ENCODE measurements at regions not wholly inside any gene's neighbourhood (a gene's known extent, or its start where the extent isn't known, plus 50 kb on each side); places are given as distances from the start of the nearest gene placed in this dataset.

GRCh38 chr15:38685686-38686339 lies 121.2 kb upstream of the RASGRP1 start (continued):
- TF ChIP-seq NR1H2 (CRISPR knock-in tag; IDR thresholded peaks at IDR 0.05) (no peak), IRF2 (CRISPR knock-in tag; IDR thresholded peaks at IDR 0.05; ENCODE audit: borderline replicate concordance, low read depth) (no peak), SOX15 (CRISPR knock-in tag; IDR thresholded peaks at IDR 0.05) (no peak)

- Mint-ChIP-seq H3K36me3 (no peaks in the 10 kb centered on the region), H3K4me1 (peaks cover 15% of the 10 kb centered on the region), H3K27me3 (ENCODE audit: low read depth) (no peaks in the 10 kb centered on the region), H3K4me3 (no peak overlapping the region), H3K27ac (no peak overlapping the region), H3K9me3 (no peaks in the 10 kb centered on the region)
- DNase-seq (ENCODE audit: low spot score) (no peak), ATAC-seq (no peak)
- CTCF ChIA-PET, result interaction anchor here (0.5 to 7.5 kb wide), 8 partner anchors 12 to 246 kb away, joined by 3 to 93 read pairs (median 5); partner anchors contain the start of gene RASGRP1
- POLR2A ChIA-PET, result interaction anchor here (1.0 kb wide), 1 partner anchor 13 kb away, joined by 4 read pairs; no protein-coding TSS in a partner anchor
- no peak for TF ChIP-seq ZNF416 (CRISPR knock-in tag; IDR thresholded peaks at IDR 0.05)
- no peak for TF ChIP-seq FOXP1 (CRISPR knock-in tag; IDR thresholded peaks at IDR 0.05; ENCODE audit: borderline replicate concordance)
- TF ChIP-seq RELA (CRISPR knock-in tag; IDR thresholded peaks at IDR 0.05; ENCODE audit: borderline replicate concordance), result no peak
Measured at GRCh38 chr15:38687340-38687739, 122.7 kb upstream of the RASGRP1 start.

- Mint-ChIP-seq H3K4me1 (peaks cover 15% of the 10 kb centered on the region), H3K4me3 (no peak overlapping the region), H3K27me3 (ENCODE audit: low read depth) (no peaks in the 10 kb centered on the region), H3K36me3 (no peaks in the 10 kb centered on the region), H3K9me3 (no peaks in the 10 kb centered on the region), H3K27ac (no peak overlapping the region)
- CTCF ChIA-PET, result interaction anchor here (0.5 to 7.5 kb wide), 8 partner anchors 11 to 247 kb away, joined by 3 to 93 read pairs (median 5); partner anchors contain the start of gene RASGRP1
- TF ChIP-seq E2F5 (CRISPR knock-in tag; IDR thresholded peaks at IDR 0.05) (no peak), TCF7 (CRISPR knock-in tag; IDR thresholded peaks at IDR 0.05; ENCODE audit: low read depth) (no peak), ZNF396 (CRISPR knock-in tag; IDR thresholded peaks at IDR 0.05; ENCODE audit: borderline replicate concordance) (no peak), JAZF1 (CRISPR knock-in tag; IDR thresholded peaks at IDR 0.05) (no peak), ZNF121 (CRISPR knock-in tag; IDR thresholded peaks at IDR 0.05) (no peak), TEAD4 (CRISPR knock-in tag; IDR thresholded peaks at IDR 0.05) (no peak), KAT7 (CRISPR knock-in tag; IDR thresholded peaks at IDR 0.05; ENCODE audit: borderline replicate concordance) (no peak), NFATC4 (CRISPR knock-in tag; IDR thresholded peaks at IDR 0.05) (no peak), ZNF263 (CRISPR knock-in tag; IDR thresholded peaks at IDR 0.05; ENCODE audit: low read depth) (no peak), ZNF317 (CRISPR knock-in tag; IDR thresholded peaks at IDR 0.05; ENCODE audit: borderline replicate concordance, low read depth) (no peak), ZSCAN18 (CRISPR knock-in tag; IDR thresholded peaks at IDR 0.05) (no peak), E2F1 (CRISPR knock-in tag; IDR thresholded peaks at IDR 0.05) (no peak), ZBTB21 (CRISPR knock-in tag; IDR thresholded peaks at IDR 0.05; ENCODE audit: borderline replicate concordance) (no peak), ZNF232 (CRISPR knock-in tag; IDR thresholded peaks at IDR 0.05) (no peak), ZNF425 (CRISPR knock-in tag; conservative IDR thresholded peaks at IDR 0.05) (no peak), TEAD1 (CRISPR knock-in tag; IDR thresholded peaks at IDR 0.05) (no peak), SP1 (CRISPR knock-in tag; conservative IDR thresholded peaks at IDR 0.05) (no peak), GTF2I (CRISPR knock-in tag; conservative IDR thresholded peaks at IDR 0.05) (no peak)
- TF ChIP-seq, protein P1, sequence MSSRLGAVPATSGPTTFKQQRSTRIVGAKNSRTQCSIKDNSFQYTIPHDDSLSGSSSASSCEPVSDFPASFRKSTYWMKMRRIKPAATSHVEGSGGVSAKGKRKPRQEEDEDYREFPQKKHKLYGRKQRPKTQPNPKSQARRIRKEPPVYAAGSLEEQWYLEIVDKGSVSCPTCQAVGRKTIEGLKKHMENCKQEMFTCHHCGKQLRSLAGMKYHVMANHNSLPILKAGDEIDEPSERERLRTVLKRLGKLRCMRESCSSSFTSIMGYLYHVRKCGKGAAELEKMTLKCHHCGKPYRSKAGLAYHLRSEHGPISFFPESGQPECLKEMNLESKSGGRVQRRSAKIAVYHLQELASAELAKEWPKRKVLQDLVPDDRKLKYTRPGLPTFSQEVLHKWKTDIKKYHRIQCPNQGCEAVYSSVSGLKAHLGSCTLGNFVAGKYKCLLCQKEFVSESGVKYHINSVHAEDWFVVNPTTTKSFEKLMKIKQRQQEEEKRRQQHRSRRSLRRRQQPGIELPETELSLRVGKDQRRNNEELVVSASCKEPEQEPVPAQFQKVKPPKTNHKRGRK (CRISPR knock-in tag; IDR thresholded peaks at IDR 0.05; ENCODE audit: borderline replicate concordance), result no peak
- TF ChIP-seq, protein P2, sequence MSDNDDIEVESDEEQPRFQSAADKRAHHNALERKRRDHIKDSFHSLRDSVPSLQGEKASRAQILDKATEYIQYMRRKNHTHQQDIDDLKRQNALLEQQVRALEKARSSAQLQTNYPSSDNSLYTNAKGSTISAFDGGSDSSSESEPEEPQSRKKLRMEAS (CRISPR knock-in tag; IDR thresholded peaks at IDR 0.05), result no peak
- DNase-seq (ENCODE audit: low spot score) (no peak), ATAC-seq (no peak)
- POLR2A ChIA-PET, result interaction anchor here (1.0 kb wide), 1 partner anchor 12 kb away, joined by 4 read pairs; no protein-coding TSS in a partner anchor
Measured at GRCh38 chr15:38687775-38688495, 123.3 kb upstream of the RASGRP1 start.
